AG04450 (cell line): ENCODE measurements at regions not wholly inside any gene's neighbourhood (a gene's known extent, or its start where the extent isn't known, plus 50 kb on each side); places are given as distances from the start of the nearest gene placed in this dataset.
A peak's percentile ranks its signal among the peaks of the same experiment; 100 is the strongest.

Source experiments
- CTCF ChIA-PET: fragments of 300-600, 350-600 bp; formaldehyde crosslinking; extraction: SDS; loops from one replicate; lab custom pipeline; 2022; ENCODE audit warnings: antibody characterized with exemption, inconsistent platforms; lab: Charles Lee
- POLR2A ChIA-PET: fragments of 350-600 bp; formaldehyde crosslinking; extraction: SDS; loops from one replicate; lab custom pipeline; 2021; ENCODE audit warnings: antibody characterized with exemption, inconsistent platforms; lab: Yijun Ruan, JAX
- DNase-seq: peaks from one replicate; pipeline ENCODE4 v3.0.0-alpha.2; 2011; ENCODE audit warnings: low read depth, low spot score
- H3K27ac ChIP-seq: one replicate; pipeline ENCODE4 v1.5.1; 2012; ENCODE audit warnings: low read depth, low read length, control low read depth
- H3K27me3 ChIP-seq: one replicate; pipeline ENCODE4 v1.6.0; 2012; ENCODE audit warnings: low read length; ENCODE audit not compliant: control insufficient read depth, insufficient read depth
- H3K4me3 ChIP-seq: 2 replicates; pipeline ENCODE4 v1.5.1; 2011; ENCODE audit warnings: mild to moderate bottlenecking, low read depth, low read length, control low read depth
- H3K9me3 ChIP-seq: 2 replicates; pipeline ENCODE4 v1.5.1; 2012; ENCODE audit warnings: low read length; ENCODE audit not compliant: control insufficient read depth, insufficient read depth
- CTCF ChIP-seq: IDR thresholded peaks from 2 replicates; pipeline ENCODE4 v1.5.1; 2011; ENCODE audit warnings: low read depth, low read length, control low read depth, inconsistent platforms

- no peak for DNase-seq
- POLR2A ChIA-PET = no interaction called here
- CTCF ChIA-PET = no interaction called here
Measured at GRCh38 chr6:84517741-84518530, 246.5 kb downstream of the TBX18 start.

GRCh38 chr6:84516154-84516553 is 248.2 kb downstream of the TBX18 start:
- no peaks in the 10 kb centered on the region for H3K27me3 ChIP-seq
- DNase-seq = no peak
- no peak overlapping the region for H3K4me3 ChIP-seq
- CTCF ChIA-PET = no interaction called here
- H3K9me3 ChIP-seq = no peaks in the 10 kb centered on the region
- H3K27ac ChIP-seq = no peak overlapping the region
- no peak for TF ChIP-seq CTCF
- POLR2A ChIA-PET = no interaction called here

More at GRCh38 chr6:84517741-84518530, 246.5 kb downstream of the TBX18 start:
- no peak overlapping the region for H3K27ac ChIP-seq
- no peaks in the 10 kb centered on the region for H3K27me3 ChIP-seq
- no peak overlapping the region for H3K4me3 ChIP-seq
- no peak for TF ChIP-seq CTCF
- no peaks in the 10 kb centered on the region for H3K9me3 ChIP-seq

GRCh38 chr6:84515067-84515466 is 249.3 kb downstream of the TBX18 start:
- ChIA-PET POLR2A (no interaction called here), CTCF (no interaction called here)
- no peak overlapping the region for H3K4me3 ChIP-seq
- H3K27ac ChIP-seq = no peak overlapping the region
- no peaks in the 10 kb centered on the region for H3K9me3 ChIP-seq
- no peak for DNase-seq
- no peaks in the 10 kb centered on the region for H3K27me3 ChIP-seq
- no peak for TF ChIP-seq CTCF

- ChIA-PET POLR2A (no interaction called here), CTCF (interaction anchor here (1.6 kb wide), 1 partner anchor 92 kb away, joined by 3 read pairs; no protein-coding TSS in a partner anchor)
- TF ChIP-seq CTCF = peak; percentile 11; the same call in 1 of the 2 replicates
- Histone ChIP-seq H3K27me3 (no peaks in the 10 kb centered on the region), H3K4me3 (no peak overlapping the region), H3K27ac (no peak overlapping the region), H3K9me3 (no peaks in the 10 kb centered on the region)
- DNase-seq = no peak
Measured at GRCh38 chr6:84514089-84514971, 250.1 kb downstream of the TBX18 start.

- DNase-seq = no peak
- no peaks in the 10 kb centered on the region for H3K9me3 ChIP-seq
- no peaks in the 10 kb centered on the region for H3K27me3 ChIP-seq
- ChIA-PET POLR2A (no interaction called here), CTCF (no interaction called here)
- no peak overlapping the region for H3K27ac ChIP-seq
- H3K4me3 ChIP-seq = no peak overlapping the region
- TF ChIP-seq CTCF = no peak
Measured at GRCh38 chr6:84512391-84512790, 252.0 kb downstream of the TBX18 start.
